Naive thymus-derived CD4-positive, alpha-beta T cell (primary cell): ENCODE measurements at regions not wholly inside any gene's neighbourhood (a gene's known extent, or its start where the extent isn't known, plus 50 kb on each side); places are given as distances from the start of the nearest gene placed in this dataset.
"Not testable (repeated sequence)": the region's sequence is repeated elsewhere in the genome, so short reads cannot be mapped to it uniquely, and the experiment has no call there.

Experiments used
- ATAC-seq: fragments of 150-1000 bp; cut with Tn5 transposase; 2 replicates; pipeline ENCODE4 v1.10.0; 2021; ENCODE audit warnings: mild to moderate bottlenecking, moderate library complexity
- CTCF ChIA-PET: fragments of 350-600 bp; sonication (Branson Sonifier 250); formaldehyde crosslinking; loops from one replicate; lab custom pipeline; 2021; ENCODE audit warnings: antibody characterized with exemption; lab: Charles Lee
- POLR2A ChIA-PET: fragments of 350-600 bp; sonication (Branson Sonifier 250); formaldehyde crosslinking; loops from one replicate; lab custom pipeline; 2021; ENCODE audit warnings: antibody characterized with exemption, inconsistent platforms; lab: Charles Lee
- DNase-seq, 9 donors: peaks; one replicate each; pipeline versions ENCODE4 v3.0.0 to v3.0.0-alpha.2; 2020 to 2022; ENCODE audit warnings: mixed read lengths in 1 of 9
- H3K27ac ChIP-seq: one replicate; pipeline ENCODE4 v1.7.0; 2013; ENCODE audit warnings: mild to moderate bottlenecking, low read depth, low read length, moderate library complexity
- H3K27me3 ChIP-seq, 2 donors: one replicate each; pipeline ENCODE4 v1.7.0; 2013; ENCODE audit warnings: low read length in 2 of 2, mild to moderate bottlenecking in 2 of 2, moderate library complexity in 2 of 2; ENCODE audit not compliant: control insufficient read depth in 2 of 2, insufficient read depth in 2 of 2
- H3K36me3 ChIP-seq, 3 experiments: 1 replicate in 2 of 3; 2 replicates in 1 of 3; pipeline ENCODE4 v1.7.0; 2013; ENCODE audit warnings: low read length in 3 of 3, mild to moderate bottlenecking in 3 of 3, moderate library complexity in 1 of 3; ENCODE audit not compliant: insufficient read depth in 3 of 3, control insufficient read depth in 2 of 3
- H3K4me1 ChIP-seq, 2 donors: one replicate each; pipeline ENCODE4 v1.7.0; 2013; ENCODE audit warnings: low read length in 2 of 2, mild to moderate bottlenecking in 2 of 2, moderate library complexity in 1 of 2; ENCODE audit not compliant: control insufficient read depth in 2 of 2, insufficient read depth in 2 of 2
- H3K4me3 ChIP-seq: 2 replicates; pipeline ENCODE4 v1.7.0; 2013; ENCODE audit warnings: mild to moderate bottlenecking, low read length
- H3K9me3 ChIP-seq, 3 experiments: 1 replicate in 2 of 3; 2 replicates in 1 of 3; pipeline ENCODE4 v1.7.0; 2013; ENCODE audit warnings: low read length in 3 of 3; ENCODE audit not compliant: control insufficient read depth in 2 of 3
- H3K27ac Mint-ChIP-seq, 9 donors: one replicate each; pipeline ENCODE4 v1.8.0; 2020 to 2022; ENCODE audit warnings: mixed read lengths in 9 of 9, mild to moderate bottlenecking in 8 of 9, moderate library complexity in 5 of 9, inconsistent platforms in 2 of 9
- H3K27me3 Mint-ChIP-seq, 5 donors: one replicate each; pipeline ENCODE4 v1.8.0; 2021 to 2022; ENCODE audit warnings: mixed read lengths in 5 of 5, mild to moderate bottlenecking in 1 of 5
- H3K36me3 Mint-ChIP-seq, 5 donors: one replicate each; pipeline ENCODE4 v1.8.0; 2020 to 2022; ENCODE audit warnings: mixed read lengths in 5 of 5, mild to moderate bottlenecking in 3 of 5, inconsistent platforms in 1 of 5
- H3K4me1 Mint-ChIP-seq, 7 donors: one replicate each; pipeline ENCODE4 v1.8.0; 2020 to 2022; ENCODE audit warnings: mixed read lengths in 7 of 7, mild to moderate bottlenecking in 3 of 7, inconsistent platforms in 1 of 7
- H3K4me3 Mint-ChIP-seq, 10 donors: one replicate each; pipeline ENCODE4 v1.8.0; 2020 to 2022; ENCODE audit warnings: mild to moderate bottlenecking in 10 of 10, mixed read lengths in 10 of 10, moderate library complexity in 6 of 10, inconsistent platforms in 2 of 10
- H3K9me3 Mint-ChIP-seq, 11 donors: one replicate each; pipeline ENCODE4 v1.8.0; 2020 to 2022; ENCODE audit warnings: mixed read lengths in 11 of 11, mild to moderate bottlenecking in 4 of 11, inconsistent platforms in 1 of 11, moderate library complexity in 1 of 11
- intact Hi-C, 2 donors: fragments of 100-400 bp; cut with micrococcal nuclease; formaldehyde crosslinking; loops; one replicate each; pipeline ENCODE4 v1.15.1; 2023

GRCh38 chr1:178666891-178667290 is 58.2 kb upstream of the RALGPS2 start:
- H3K4me1 Mint-ChIP-seq, H3K9me3 Mint-ChIP-seq, CTCF ChIA-PET, H3K27ac Mint-ChIP-seq, DNase-seq, H3K4me3 ChIP-seq, H3K9me3 ChIP-seq, H3K27me3 ChIP-seq, H3K4me3 Mint-ChIP-seq, intact Hi-C loops, H3K4me1 ChIP-seq, ATAC-seq, H3K36me3 Mint-ChIP-seq, H3K27ac ChIP-seq, H3K36me3 ChIP-seq, POLR2A ChIA-PET: not testable (repeated sequence)
- peaks cover 7 to 27% (median 14%) of the 10 kb centered on the region in 5 donors for H3K27me3 Mint-ChIP-seq

DNA sequence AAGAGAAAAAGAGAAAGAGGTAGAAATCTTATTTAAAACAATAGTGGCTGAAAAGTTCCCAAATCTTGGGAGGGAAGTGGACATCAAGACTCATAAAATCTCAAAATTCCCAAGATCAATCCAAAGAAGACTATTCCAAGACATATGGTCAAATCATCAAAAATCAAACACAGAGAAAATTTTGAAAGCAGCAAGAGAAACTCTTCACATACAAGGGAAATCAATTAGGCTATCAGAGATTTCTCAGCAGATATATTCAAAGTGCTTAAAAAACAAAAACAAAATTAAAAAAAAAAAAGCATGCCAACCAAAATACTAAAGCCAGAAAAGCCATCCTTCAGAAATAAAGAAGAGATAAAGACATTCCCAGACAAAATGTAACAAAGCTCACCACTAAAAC is 52.6 kb upstream of the RALGPS2 start:
- Mint-ChIP-seq H3K4me3 (no peak overlapping the region), H3K27ac (no peak overlapping the region), H3K9me3 (peaks cover 0 to 20% (median 7%) of the 10 kb centered on the region in 11 donors), H3K36me3 (peaks cover 0 to 6% (median 4%) of the 10 kb centered on the region in 5 donors), H3K27me3 (peaks cover 0 to 22% (median 10%) of the 10 kb centered on the region in 5 donors), H3K4me1 (no peaks in the 10 kb centered on the region)
- Histone ChIP-seq H3K9me3 (no peaks in the 10 kb centered on the region), H3K36me3 (no peaks in the 10 kb centered on the region), H3K27me3 (no peaks in the 10 kb centered on the region), H3K4me1 (no peaks in the 10 kb centered on the region), H3K27ac (no peak overlapping the region), H3K4me3 (no peak overlapping the region)
- intact Hi-C loops = no loop called here
- no peak for DNase-seq
- POLR2A ChIA-PET = no interaction called here
- ATAC-seq = no peak
- CTCF ChIA-PET = no interaction called here

- ATAC-seq, DNase-seq, CTCF ChIA-PET, H3K27ac Mint-ChIP-seq, H3K27me3 ChIP-seq, H3K36me3 Mint-ChIP-seq, H3K4me1 ChIP-seq, H3K4me3 Mint-ChIP-seq, H3K36me3 ChIP-seq, H3K4me1 Mint-ChIP-seq, H3K9me3 ChIP-seq, H3K4me3 ChIP-seq, POLR2A ChIA-PET, H3K27ac ChIP-seq, intact Hi-C loops: not testable (repeated sequence)
- Mint-ChIP-seq H3K27me3 (peaks cover 4 to 22% (median 10%) of the 10 kb centered on the region in 5 donors), H3K9me3 (peaks cover 0 to 20% (median 11%) of the 10 kb centered on the region in 11 donors)
Observed at GRCh38 chr1:178674559-178674958, 50.5 kb upstream of the RALGPS2 start.
